Gastroesophageal sphincter (tissue), 3 donors: ENCODE measurements at regions not wholly inside any gene's neighbourhood (a gene's known extent, or its start where the extent isn't known, plus 50 kb on each side); places are given as distances from the start of the nearest gene placed in this dataset.

Experiments used
- EP300 ChIP-seq: sonication (generic); formaldehyde crosslinking; IDR thresholded peaks from one replicate; pipeline ENCODE4 v1.6.1; 2017; ENCODE audit warnings: antibody characterized with exemption, mild to moderate bottlenecking
- POLR2A ChIP-seq, 2 donors: fragments of 450-650 bp; IDR thresholded peaks; one replicate each; pipeline ENCODE4 v1.6.1; 2017; ENCODE audit warnings: antibody characterized with exemption in 2 of 2, mild to moderate bottlenecking in 2 of 2, moderate library complexity in 1 of 2
- TF ChIP-seq, protein P1 (sequence below), 4 experiments: fragments of 200-600 bp in 2 of 4; fragments of 450-650 bp in 2 of 4; sonication (generic) in 1 of 4; IDR thresholded peaks; one replicate each; pipeline ENCODE4 v1.5.1; 2017 to 2019; ENCODE audit warnings: antibody characterized with exemption in 4 of 4, mild to moderate bottlenecking in 2 of 4, moderate library complexity in 2 of 4

DNA sequence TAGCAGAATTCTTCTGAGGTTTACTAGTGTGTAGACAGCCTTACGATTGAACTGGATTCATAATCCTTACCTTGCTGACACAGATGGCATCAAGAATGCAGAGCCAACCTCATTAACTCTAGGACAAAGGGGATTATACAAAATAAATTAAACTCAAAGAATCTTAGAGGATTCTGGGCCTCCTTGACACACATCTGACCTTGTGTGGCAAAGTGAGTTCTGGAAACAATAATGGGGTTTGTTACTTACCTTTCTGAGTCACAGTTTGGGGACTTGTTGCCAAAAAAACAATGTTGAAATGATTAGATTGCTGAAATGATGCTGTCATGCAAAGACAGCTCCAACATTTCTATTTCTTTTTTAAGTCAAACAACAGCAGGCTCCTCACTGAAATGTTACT, 179.1 kb upstream of the ISX start:
- TF ChIP-seq POLR2A (IDR thresholded peaks at IDR 0.05) (no peak), EP300 (no peak)
- TF ChIP-seq, protein P1, sequence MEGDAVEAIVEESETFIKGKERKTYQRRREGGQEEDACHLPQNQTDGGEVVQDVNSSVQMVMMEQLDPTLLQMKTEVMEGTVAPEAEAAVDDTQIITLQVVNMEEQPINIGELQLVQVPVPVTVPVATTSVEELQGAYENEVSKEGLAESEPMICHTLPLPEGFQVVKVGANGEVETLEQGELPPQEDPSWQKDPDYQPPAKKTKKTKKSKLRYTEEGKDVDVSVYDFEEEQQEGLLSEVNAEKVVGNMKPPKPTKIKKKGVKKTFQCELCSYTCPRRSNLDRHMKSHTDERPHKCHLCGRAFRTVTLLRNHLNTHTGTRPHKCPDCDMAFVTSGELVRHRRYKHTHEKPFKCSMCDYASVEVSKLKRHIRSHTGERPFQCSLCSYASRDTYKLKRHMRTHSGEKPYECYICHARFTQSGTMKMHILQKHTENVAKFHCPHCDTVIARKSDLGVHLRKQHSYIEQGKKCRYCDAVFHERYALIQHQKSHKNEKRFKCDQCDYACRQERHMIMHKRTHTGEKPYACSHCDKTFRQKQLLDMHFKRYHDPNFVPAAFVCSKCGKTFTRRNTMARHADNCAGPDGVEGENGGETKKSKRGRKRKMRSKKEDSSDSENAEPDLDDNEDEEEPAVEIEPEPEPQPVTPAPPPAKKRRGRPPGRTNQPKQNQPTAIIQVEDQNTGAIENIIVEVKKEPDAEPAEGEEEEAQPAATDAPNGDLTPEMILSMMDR (IDR thresholded peaks at IDR 0.05), result no peak
